Iris pigment epithelial cell (primary cell): ENCODE measurements at regions not wholly inside any gene's neighbourhood (a gene's known extent, or its start where the extent isn't known, plus 50 kb on each side); places are given as distances from the start of the nearest gene placed in this dataset.
A peak's percentile ranks its signal among the peaks of the same experiment; 100 is the strongest.
"Not testable (repeated sequence)": the region's sequence is repeated elsewhere in the genome, so short reads cannot be mapped to it uniquely, and the experiment has no call there.

Experiments
- DNase-seq: peaks from one replicate; pipeline ENCODE4 v3.0.0-alpha.2; 2011; ENCODE audit warnings: low read depth

DNA sequence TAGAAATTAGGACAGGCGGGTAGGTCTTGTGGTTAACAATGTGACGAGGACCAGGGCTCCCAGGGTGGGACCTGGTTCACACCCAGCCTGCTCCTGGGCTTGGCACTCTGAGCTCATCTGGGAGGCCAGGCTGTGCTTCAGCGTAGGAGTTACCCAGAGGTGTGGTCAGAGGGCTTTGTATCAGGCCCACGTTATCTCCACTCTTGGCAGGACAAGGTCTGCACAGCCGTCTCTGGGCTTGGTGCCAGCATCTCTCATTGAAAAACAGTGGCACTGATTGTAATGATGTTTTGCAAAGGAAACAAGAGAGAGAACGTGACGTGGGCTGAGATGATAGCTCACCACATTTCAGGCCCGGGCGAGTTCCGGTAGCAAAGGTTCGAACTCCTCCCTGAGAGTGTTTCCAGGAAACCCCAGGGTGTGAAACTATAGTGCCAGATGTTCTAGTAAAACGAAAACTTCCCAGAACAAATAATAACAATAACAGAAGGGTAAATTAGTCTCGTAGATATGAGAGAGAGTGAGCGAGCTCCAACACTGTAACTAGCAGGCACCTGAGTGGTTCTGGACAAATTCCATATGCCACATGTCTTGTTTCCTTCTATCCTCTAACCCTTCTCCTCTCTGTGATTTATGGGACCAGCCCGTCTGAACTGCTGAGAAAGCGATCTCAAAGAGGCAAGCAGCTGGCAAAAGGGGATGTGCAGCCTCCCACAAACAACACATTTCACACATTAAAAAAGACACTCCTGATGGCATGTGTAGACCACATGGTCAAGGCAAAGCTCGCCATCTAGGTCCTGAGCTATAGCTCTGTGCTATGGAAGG lies 227.3 kb downstream of the KTN1 start:
- DNase-seq, result peak; percentile 88

GRCh38 chr14:55807881-55808379 lies 227.9 kb downstream of the KTN1 start:
- DNase-seq, result no peak

DNA sequence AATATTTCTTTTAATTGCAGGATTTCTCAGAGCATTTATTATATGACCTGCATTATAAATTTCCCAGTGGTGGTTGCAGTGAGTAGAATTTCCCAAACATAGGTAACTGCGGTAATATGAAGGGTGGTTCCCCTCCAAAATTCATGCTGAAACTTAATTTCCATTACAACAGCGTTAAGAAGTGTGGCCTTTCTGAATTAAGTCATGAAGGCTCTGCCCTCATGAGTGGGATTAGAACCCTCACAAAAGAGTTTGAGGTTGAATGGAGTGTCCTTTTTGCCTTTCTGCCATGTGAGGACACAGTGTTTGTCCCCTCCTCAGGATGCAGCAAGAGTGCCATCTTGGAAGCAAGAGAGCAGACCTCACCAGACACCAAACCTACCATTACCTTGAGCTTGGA lies 233.6 kb downstream of the KTN1 start:
- DNase-seq, result no peak

DNA sequence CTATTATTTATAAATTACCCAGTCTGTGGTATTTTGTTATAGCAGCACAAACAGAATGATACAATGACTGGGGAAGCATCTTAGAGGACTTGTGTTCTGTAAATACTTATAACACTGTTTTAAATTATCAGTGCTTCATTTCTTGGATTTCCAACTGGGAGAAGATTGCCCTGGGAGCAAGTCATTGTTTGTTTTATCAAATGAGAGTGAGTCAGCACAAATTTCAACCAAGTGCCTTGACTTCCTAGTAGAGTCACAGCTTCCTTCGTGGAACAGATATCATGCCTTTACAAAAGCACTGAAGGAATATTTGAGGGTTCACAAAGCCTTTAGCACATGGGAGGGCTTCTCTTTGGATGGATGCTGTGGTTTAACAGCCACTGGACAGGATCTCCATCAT lies 234.1 kb downstream of the KTN1 start:
- DNase-seq, result peak; percentile 52

- DNase-seq, result peak; percentile 74
These were observed 234.9 kb downstream of the KTN1 start for GRCh38 chr14:55814873-55815272.

- no peak for DNase-seq
These were observed 236.2 kb downstream of the KTN1 start for GRCh38 chr14:55816225-55816624.

DNA sequence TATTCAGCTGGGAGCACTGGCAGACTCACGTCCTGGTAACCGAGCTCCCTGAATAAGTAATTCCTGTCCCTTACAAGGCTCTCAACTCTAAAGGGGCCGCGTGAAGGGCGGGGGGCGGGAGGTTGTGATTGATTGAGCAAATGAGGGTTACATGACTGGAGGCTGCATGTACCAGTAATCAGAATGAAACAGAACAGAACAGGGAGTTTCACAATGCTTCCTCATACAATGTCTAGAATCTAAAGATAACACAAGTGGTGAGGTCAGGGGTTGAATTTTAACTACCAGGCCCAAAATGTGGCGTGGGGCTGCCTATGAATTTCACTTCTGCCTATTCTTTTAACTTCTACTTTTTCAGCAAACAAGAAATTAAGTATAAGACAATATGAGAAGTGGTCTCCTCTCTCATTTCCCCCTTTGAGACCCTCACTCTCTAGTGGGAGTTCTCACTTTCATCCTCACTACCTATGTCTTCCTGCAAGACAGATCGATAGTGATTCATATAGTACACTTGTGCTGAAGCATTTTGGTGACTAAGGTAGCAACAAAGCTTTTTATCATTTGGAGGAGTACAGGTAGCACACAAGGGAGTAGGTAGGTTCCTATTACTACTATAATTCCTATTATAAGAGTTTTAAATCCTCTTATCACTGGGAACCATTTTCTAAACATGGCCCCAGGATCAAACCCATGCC lies 239.8 kb downstream of the KTN1 start:
- peak; percentile 18 for DNase-seq

GRCh38 chr14:55822906-55823305 lies 242.9 kb downstream of the KTN1 start:
- no peak for DNase-seq

- DNase-seq, result peak; percentile 48
These were observed 252.3 kb downstream of the KTN1 start for GRCh38 chr14:55832122-55832911.

DNA sequence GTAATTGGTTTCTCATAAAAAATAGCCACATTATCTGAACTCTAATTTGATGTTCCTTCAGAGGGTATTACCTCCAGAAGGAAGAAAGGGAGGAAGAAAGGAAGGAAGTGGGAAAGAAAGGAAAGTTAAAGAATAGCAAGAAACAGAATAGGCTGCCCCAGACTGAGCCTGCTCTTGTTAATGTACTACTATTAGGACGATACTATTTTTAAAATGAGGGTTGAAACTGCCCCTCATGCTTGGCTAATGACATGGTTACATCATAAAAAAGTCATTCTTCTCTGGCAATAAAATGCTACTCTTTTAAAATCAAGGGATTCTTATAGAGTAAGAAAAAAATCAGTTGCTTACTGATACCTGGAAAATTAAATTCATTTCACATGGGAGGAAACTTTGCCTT lies 253.0 kb downstream of the KTN1 start:
- DNase-seq, result no peak

- DNase-seq, result no peak
These were observed 254.4 kb downstream of the KTN1 start for GRCh38 chr14:55834390-55834789.

GRCh38 chr14:55835985-55836384 lies 256.0 kb downstream of the KTN1 start:
- DNase-seq, result no peak

GRCh38 chr14:55837467-55837866 lies 257.5 kb downstream of the KTN1 start:
- DNase-seq, result no peak

DNA sequence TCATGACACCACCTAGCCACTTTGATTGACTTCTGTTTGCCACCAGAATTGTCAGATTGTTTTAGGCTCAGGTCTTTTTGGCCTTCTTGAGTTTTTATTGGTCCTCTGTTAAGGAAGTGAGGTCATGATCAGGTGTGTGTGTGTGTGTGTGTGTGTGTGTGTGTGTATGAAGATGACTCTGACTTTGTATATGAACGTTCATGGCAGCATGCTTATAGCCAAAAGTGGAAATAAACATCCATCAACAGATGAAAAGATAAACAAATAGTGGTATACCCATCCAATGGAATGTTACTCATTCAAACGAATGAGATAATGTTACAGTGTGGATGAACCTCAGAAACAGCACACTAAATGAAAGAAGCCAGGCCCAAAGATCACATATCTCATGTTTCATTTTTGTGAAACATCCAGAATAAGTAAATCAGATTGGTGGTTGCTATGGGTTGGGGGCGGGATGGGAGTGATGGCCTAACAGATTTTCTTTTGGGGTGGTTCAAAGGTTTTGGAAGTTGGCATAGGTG lies 258.6 kb downstream of the KTN1 start:
- no peak for DNase-seq

- not testable (repeated sequence) for DNase-seq
These were observed 259.4 kb downstream of the KTN1 start for GRCh38 chr14:55839301-55839947.

GRCh38 chr14:55840821-55841220 lies 260.8 kb downstream of the KTN1 start:
- DNase-seq, result no peak

- no peak for DNase-seq
These were observed 261.6 kb downstream of the KTN1 start for GRCh38 chr14:55841625-55842024.

GRCh38 chr14:55843718-55844403 lies 263.9 kb downstream of the KTN1 start:
- peak; percentile 11 for DNase-seq

DNA sequence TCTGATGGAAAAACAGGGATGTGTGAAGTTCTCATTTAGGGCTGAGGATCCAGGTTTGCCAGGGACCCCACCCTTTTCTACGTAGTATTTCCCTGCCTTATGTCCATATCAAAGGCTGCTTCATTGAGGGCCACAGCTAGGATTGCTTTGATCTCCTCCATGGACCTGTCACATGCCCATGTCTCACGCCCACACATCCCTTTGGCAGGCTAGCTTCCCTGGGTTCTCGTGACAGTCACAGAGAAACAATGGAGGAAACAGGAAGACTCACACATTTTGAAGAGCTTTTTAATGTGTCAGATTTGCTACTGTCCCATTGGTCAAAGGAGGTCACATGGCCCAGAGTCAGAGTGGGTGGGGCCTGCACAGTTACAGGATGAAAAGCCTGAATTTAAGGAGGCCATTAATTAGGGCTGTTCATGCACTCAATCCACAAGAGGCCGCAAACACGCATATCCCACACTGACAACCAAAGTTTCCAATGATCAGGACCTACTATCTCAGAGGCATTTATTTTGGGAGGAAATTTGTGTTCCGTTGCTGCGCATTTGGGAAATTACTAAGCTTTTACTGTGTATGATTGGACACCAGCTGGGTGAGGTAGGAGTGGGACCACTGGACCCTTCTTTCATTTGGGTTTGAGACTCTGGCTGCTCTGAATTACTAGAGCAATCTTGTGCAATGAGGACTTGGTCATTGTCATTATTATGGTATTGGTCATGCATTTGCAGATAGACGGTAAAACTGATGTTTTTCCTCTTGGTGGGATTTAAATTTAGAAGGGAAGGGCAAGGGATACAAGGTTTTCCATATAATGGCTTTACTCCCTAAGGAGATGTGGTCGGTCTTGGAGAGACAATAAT lies 266.2 kb downstream of the KTN1 start:
- no peak for DNase-seq

GRCh38 chr14:55846826-55847446 lies 266.9 kb downstream of the KTN1 start:
- peak; percentile 7 for DNase-seq
